ENCODE measurements at regions not wholly inside any gene's neighbourhood (a gene's known extent, or its start where the extent isn't known, plus 50 kb on each side); places are given as distances from the start of the nearest gene placed in this dataset.

GRCh38 chr2:6218926-6219325 lies 526.7 kb downstream of the SOX11 start:
- intact Hi-C loops (cut with micrococcal nuclease; ENCODE audit: unreplicated experiment) (no loop called here), in situ Hi-C loops (cut with HindIII; ENCODE audit: low pct_unique_long_range_greater_than_20kb, low sequenced_read_pairs) (no loop called here)
- no peak overlapping the region for H3K4me3 ChIP-seq (ENCODE audit: low read depth in 2 of 2, low read length in 2 of 2)
- POLR2A ChIA-PET: no interaction called here
- H3K27me3 ChIP-seq (ENCODE audit: control insufficient read depth, insufficient read depth, low read length): no peaks in the 10 kb centered on the region
- H3K4me1 ChIP-seq (ENCODE audit: control insufficient read depth, insufficient read depth, low read length): no peaks in the 10 kb centered on the region
- no peaks in the 10 kb centered on the region for H3K9me3 ChIP-seq (ENCODE audit: control insufficient read depth, insufficient read depth, low read depth, low read length)
- no TSS peak for BruUV-seq (replicated peaks)
- DNase-seq (ENCODE audit: low read depth, low spot score) (no peak), ATAC-seq (no peak)
- no peak for TF ChIP-seq TCF7L2 (IDR thresholded peaks at IDR 0.05; ENCODE audit: low read depth, low read length)
- TF ChIP-seq POLR2AphosphoS5 (IDR thresholded peaks at IDR 0.05; ENCODE audit: low read depth, low read length): no peak
- TF ChIP-seq, protein P1, sequence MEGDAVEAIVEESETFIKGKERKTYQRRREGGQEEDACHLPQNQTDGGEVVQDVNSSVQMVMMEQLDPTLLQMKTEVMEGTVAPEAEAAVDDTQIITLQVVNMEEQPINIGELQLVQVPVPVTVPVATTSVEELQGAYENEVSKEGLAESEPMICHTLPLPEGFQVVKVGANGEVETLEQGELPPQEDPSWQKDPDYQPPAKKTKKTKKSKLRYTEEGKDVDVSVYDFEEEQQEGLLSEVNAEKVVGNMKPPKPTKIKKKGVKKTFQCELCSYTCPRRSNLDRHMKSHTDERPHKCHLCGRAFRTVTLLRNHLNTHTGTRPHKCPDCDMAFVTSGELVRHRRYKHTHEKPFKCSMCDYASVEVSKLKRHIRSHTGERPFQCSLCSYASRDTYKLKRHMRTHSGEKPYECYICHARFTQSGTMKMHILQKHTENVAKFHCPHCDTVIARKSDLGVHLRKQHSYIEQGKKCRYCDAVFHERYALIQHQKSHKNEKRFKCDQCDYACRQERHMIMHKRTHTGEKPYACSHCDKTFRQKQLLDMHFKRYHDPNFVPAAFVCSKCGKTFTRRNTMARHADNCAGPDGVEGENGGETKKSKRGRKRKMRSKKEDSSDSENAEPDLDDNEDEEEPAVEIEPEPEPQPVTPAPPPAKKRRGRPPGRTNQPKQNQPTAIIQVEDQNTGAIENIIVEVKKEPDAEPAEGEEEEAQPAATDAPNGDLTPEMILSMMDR (IDR thresholded peaks at IDR 0.05): no peak
- no peak for TF ChIP-seq SIN3A (IDR thresholded peaks at IDR 0.05; ENCODE audit: borderline replicate concordance, insufficient read depth, low read depth, low read length)
- no peak for TF ChIP-seq REST (IDR thresholded peaks at IDR 0.05; ENCODE audit: insufficient read depth in 1 of 2, low read depth in 2 of 2, low read length in 1 of 2)
- CTCF ChIA-PET: no interaction called here
- H3K36me3 ChIP-seq (ENCODE audit: control insufficient read depth, insufficient read depth, low read length): no peaks in the 10 kb centered on the region
- no peak overlapping the region for H3K27ac ChIP-seq (ENCODE audit: low read length)

DNA sequence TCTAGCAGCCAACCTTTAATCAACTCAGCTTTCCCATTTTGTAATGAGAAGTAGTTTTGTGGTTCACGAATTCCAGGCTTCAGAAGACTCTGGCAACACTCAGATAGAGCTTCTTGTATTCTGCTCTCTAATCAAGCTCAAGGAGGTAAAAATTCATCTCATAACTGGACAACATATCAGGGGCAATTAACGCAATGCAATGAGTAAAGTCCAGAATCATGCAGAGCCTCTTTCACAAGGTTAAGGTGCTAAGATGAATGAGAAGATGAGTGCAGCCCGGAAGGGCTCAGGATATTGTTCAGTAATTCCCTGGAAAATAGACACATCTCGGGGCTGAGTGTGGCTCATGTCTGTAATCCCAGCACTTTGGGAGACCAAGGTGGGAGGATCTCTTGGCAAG lies 527.7 kb downstream of the SOX11 start:
- TF ChIP-seq TCF7L2 (IDR thresholded peaks at IDR 0.05; ENCODE audit: low read depth, low read length): no peak
- no peak for TF ChIP-seq REST (IDR thresholded peaks at IDR 0.05; ENCODE audit: insufficient read depth in 1 of 2, low read depth in 2 of 2, low read length in 1 of 2)
- no peak for TF ChIP-seq SIN3A (IDR thresholded peaks at IDR 0.05; ENCODE audit: borderline replicate concordance, insufficient read depth, low read depth, low read length)
- TF ChIP-seq, protein P1 (IDR thresholded peaks at IDR 0.05): no peak
- TF ChIP-seq POLR2AphosphoS5 (IDR thresholded peaks at IDR 0.05; ENCODE audit: low read depth, low read length): no peak
- BruUV-seq (replicated peaks): no TSS peak
- no peak for ATAC-seq

More for the DNA sequence above, 527.7 kb downstream of the SOX11 start:
- Histone ChIP-seq H3K36me3 (ENCODE audit: control insufficient read depth, insufficient read depth, low read length) (no peaks in the 10 kb centered on the region), H3K9me3 (ENCODE audit: control insufficient read depth, insufficient read depth, low read depth, low read length) (no peaks in the 10 kb centered on the region), H3K4me3 (ENCODE audit: low read depth in 2 of 2, low read length in 2 of 2) (no peak overlapping the region), H3K27ac (ENCODE audit: low read length) (no peak overlapping the region), H3K4me1 (ENCODE audit: control insufficient read depth, insufficient read depth, low read length) (no peaks in the 10 kb centered on the region), H3K27me3 (ENCODE audit: control insufficient read depth, insufficient read depth, low read length) (no peaks in the 10 kb centered on the region)
- intact Hi-C loops (cut with micrococcal nuclease; ENCODE audit: unreplicated experiment) (no loop called here), in situ Hi-C loops (cut with HindIII; ENCODE audit: low pct_unique_long_range_greater_than_20kb, low sequenced_read_pairs) (no loop called here)
- ChIA-PET CTCF (no interaction called here), POLR2A (no interaction called here)
- no peak for DNase-seq (ENCODE audit: low read depth, low spot score)
